NCI-H1694 (cell line): ENCODE measurements at regions not wholly inside any gene's neighbourhood (a gene's known extent, or its start where the extent isn't known, plus 50 kb on each side); places are given as distances from the start of the nearest gene placed in this dataset.

ENCODE experiments used
- DNase-seq: peaks from one replicate; lab custom pipeline; 2025; lab: John Stamatoyannopoulos, UW

DNA sequence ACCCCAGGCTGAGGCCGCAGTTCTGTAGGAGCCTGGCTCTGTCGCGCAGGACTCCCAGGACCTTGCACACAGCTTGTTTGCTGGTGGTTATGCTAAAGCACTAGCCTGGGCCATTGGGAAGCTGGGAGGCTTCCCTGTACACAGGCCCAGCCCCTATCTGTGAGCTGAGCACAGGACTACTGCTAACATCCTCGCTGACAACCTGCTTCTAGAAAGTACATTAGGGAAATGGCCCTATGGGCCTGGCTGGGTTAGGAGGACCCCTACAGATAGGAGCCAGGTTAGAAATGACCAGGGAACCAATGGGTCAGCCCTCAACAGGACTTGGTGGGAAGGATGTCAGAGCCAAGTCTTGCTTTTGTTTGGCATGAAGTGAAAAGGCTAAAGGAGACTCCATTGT is 219.4 kb upstream of the LNX1 start:
- no peak for DNase-seq

DNA sequence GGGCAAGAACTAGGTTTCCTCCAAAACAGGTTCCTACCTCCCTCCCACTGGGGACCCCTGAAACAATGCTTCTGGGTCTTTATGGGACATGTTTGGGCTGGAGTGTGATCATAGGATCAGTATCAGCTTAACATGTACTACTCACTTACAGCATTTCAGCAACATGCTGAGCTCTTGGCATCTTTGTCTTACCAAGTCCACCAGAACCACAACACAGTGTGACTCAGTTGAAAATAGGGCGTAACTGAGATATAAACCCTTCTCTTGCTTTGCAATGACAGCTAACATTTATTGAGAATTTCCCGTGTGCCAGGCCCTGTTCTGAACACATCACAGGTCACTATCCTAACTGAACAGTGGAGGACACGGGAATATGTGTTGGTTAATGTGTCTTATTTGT is 218.5 kb upstream of the LNX1 start:
- no peak for DNase-seq

DNA sequence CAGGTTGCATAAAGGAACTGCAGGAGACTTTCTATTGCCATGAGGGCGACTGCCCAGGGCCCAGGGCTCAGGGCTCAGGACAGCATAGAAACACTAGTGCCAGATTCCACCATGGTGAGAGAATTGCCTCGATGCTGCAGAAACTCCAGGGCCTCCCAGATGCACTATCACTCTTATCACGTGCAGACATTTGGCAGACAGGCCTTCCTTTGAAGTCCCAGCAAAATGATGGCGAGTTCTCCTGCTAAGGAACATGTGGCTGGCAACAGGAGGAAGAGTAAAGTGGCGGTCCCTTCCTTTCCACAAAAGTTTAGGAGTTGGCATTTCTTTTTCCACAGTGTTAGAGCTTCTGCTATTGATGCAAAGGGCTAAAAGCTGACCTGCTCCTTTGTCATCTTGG is 214.0 kb upstream of the LNX1 start:
- no peak for DNase-seq

DNA sequence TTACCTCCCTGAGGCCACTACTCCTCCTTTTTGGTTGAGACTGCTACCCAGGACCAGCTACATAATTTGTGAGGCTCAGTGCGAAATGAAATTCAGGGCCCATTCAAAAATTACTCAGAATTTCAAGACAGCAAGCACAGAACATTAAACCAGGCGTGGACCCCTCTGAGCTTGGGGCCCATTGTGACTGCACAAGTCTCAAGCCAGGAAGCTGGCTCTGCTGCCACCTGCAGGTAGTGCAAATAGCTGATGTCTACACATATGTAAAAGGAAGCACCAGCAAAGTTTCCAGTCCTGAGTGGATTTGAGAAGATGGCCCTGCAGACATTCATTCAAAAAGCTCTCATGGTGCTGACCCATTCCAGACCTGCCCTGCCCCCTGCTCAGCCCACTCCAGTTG is 213.4 kb upstream of the LNX1 start:
- no peak for DNase-seq

DNA sequence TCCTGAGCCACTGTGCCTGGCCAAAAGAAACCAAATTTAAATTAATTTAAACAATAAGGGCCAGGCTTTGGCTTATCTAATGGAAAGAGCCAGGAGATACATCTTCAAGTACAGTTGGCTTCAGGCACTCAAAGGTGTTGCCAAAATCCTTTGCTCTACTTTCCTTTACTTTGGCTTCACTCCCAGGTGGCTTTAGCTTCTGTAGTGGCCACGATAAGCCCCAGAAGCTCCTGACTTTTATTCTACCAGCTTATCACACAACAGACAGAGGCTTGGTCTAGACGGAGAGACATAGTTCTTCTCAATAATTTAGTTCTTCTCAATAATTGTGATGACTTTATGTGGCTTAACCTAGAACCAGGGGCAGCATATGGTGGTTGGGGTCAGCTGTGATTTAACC is 211.2 kb upstream of the LNX1 start:
- no peak for DNase-seq

DNA sequence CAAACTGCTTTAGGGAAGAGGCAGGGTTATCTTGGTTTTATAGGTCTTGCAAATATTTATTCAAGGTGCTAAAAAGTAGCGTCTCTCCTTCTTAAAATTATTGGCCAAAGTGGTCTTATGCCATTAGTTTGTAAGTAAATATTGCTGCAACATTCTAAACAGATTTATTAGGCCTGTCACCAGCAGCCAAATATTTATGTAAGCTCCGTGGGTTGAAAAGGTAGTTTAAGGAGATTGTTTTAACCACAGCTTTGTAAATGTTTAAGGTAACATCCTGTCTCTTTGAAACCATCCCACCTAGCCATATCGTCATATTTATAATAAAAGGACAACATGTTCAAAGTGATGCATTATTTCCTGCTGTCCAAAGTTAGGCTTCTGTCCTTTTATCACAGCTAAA is 210.1 kb upstream of the LNX1 start:
- no peak for DNase-seq

DNA sequence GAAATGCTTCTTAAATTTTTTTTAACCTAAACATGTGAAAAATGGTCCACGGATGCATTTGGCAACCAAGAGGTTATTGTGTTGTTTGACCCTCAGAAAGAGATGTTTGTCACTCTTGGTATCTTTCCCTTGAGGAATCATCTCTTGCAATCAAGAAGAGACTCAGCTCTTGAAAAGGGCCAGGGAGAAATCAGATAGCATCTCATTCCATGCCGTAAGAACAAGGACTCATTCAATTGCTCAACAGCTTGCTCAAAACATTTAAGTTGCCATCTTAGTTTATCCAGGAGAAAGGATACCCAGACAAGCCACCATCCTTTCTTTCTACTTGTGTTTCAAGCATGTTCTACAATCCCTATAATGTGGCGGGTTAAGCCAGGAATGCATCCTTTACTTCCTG is 209.5 kb upstream of the LNX1 start:
- no peak for DNase-seq

DNA sequence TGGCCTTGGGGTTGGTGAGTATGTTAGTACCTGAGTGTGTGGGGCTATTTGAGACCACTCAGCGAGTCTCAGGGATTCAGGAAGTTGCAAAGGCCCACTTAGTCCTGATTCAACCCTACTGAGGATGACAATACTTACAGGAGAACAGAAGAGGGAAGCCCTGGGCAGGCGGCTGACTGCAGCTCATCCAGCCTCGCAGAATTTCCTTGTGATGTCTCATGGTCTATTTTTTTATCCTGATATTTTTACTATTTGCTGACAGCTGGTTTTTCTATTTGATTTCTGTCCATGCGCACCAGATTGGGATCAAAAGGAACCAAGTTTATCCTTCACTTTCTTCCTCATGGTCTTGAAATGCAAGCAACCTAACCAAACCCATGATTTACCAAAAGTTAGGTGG is 201.8 kb upstream of the LNX1 start:
- no peak for DNase-seq

DNA sequence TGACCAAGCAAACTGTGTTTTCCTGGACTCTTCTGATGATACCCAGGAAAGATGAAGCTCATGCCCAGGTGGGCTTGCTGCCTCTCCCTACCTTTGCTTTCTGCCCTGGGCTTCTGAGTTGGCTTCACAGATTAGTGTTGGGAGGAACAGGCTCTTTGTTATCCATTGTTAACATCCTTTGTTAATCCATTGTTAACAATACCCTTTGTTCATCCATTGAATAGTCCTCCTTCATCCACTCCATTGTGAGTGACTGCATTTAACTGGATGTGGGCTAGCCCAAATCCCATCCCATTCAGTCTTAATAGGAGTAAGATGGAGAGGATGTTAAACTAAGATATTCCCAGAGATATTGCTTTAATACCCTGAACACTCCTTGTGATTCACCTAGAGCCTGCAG is 199.0 kb upstream of the LNX1 start:
- no peak for DNase-seq

DNA sequence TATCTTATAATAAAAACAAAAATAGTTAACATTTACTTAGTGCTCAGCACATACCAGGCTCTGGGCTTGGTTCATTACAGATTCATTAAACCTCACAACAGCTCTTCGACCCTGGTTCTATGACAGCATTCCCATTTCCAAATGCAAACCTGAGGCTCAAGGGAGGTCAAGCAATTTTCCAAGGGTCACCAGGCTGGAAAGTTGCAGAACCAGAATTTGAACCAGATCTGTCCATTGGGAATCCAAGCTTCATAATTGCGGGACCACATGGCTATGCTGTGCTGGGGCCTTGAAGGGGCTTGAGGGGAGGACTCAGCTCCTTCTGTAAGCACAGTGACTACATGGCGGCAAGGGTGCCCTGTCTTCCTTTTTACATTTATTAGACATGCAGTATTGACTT is 197.3 kb upstream of the LNX1 start:
- DNase-seq = no peak

DNA sequence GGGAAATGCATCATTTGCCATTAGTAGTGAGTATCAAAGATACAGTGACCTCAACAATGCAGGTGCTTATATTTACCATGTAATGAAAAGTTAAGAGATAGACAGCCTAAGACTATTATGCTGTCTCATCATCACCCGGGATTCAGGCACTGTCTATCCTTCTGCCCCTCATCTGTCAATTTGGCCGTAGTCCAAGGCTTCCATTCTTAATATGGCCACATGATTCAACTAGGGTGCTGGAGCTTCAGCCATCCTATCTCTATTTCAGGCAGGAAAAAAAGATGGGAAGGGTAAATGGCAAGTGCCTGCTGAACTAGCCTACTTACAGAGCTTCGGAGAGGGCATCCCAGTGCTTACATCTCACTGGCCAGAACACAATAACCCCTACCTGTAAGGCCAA is 196.7 kb upstream of the LNX1 start:
- DNase-seq = peak; percentile 28

DNA sequence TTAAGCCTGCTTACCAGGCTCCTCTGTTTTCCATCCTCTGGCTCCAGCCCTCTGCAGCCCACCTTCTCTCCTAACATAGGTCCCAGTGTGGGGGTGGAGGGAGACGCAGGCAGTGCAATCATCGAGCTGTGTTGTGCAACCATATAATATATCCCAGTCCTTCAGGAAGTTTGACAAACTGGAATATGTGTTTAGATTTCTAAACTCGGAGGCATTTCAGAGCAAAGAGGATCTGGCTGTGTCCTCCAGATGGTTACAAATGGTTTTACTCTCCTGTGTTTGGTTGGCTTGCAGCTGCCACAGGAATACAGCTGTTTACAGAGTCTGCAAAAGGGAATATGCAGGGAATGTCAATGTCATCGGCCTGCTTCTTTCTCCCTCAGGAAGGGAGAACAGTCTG is 195.3 kb upstream of the LNX1 start:
- DNase-seq = no peak

DNA sequence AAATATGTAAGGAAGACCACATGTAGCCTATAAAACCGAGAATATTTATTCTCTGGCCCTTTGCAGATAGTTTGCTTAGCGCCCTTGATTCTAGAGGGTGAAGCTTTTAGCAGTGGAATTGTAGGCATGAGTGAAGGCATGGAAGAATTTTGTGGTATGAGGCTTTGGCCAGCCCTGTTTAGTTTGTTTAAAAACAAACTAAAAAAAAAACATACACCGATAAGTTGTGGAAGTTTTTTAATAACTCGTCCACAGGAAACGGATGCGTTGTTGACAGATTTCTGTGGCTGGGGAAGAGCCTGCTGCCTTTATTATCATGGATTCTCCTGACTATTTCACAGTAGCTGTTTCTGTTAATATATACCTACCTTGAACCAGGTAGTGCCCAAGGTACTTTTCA is 194.7 kb upstream of the LNX1 start:
- no peak for DNase-seq

DNA sequence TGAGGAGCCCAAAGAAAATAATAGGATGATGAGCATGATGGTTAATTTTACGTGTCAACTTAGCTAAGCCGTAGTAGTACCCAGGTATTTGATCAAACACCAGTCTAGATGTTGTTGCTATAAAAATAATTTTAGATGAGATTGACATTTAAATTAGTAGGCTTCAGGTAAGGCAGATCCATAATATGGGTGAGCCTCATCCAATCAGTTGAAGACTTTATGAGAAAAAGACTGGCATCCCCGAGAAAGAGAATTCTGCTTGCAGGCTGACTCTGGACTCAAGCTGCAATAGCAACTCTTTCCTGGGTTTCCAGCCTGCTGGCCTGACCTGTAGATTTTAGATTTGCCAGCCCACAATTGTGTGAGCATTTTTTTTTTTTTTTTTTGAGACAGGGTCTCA is 192.8 kb upstream of the LNX1 start:
- DNase-seq = no peak

DNA sequence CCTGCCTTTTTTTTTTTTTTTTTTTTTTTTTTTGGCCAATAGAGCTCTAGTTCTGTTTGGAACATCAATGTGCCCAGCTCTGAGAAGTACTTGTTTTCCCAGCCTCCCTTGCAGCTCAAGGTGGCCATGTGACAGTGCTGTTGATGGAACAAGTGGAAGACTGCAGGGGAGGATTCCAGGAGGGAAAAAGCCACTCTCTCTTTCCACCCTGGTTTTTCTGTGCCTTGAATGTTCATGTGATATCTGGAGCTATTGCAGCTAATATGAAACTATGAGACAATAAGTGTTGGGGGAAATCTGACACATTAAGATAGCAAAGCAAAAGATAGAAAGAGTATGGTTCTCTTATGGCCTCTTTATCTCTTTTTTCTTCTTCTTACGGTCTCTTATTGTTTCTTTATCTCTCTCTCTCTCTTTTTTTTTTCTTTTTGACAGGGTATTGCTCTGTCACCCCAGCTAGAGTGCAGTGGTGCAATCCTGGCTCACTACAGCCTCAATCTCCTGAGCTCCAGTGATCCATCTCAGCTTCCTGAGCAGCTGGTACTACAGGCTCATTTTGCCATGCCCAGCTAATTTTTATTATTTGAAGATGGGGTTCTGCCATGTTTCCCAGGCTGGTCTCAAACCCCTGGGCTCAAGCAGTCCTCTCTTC is 192.0 kb upstream of the LNX1 start:
- no peak for DNase-seq

DNA sequence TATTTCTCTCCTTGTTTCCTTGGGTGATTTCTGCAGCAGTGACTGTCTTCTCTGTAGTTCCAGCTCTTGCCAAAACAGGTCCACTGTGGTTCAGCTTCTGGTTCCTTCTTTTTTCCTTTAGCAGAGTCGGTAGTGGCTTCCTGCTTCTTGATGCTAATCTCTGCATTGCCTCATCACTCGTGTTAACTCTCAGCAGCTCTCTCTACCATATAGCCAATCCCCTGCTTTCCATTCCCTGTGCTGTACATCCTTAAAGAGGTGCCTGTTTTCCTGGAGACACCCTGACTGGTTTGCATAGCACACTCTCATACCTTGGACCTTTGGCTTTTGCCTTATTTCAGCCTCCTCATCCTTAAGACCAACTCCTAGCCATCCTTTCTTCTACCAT is 191.2 kb upstream of the LNX1 start:
- DNase-seq = no peak

DNA sequence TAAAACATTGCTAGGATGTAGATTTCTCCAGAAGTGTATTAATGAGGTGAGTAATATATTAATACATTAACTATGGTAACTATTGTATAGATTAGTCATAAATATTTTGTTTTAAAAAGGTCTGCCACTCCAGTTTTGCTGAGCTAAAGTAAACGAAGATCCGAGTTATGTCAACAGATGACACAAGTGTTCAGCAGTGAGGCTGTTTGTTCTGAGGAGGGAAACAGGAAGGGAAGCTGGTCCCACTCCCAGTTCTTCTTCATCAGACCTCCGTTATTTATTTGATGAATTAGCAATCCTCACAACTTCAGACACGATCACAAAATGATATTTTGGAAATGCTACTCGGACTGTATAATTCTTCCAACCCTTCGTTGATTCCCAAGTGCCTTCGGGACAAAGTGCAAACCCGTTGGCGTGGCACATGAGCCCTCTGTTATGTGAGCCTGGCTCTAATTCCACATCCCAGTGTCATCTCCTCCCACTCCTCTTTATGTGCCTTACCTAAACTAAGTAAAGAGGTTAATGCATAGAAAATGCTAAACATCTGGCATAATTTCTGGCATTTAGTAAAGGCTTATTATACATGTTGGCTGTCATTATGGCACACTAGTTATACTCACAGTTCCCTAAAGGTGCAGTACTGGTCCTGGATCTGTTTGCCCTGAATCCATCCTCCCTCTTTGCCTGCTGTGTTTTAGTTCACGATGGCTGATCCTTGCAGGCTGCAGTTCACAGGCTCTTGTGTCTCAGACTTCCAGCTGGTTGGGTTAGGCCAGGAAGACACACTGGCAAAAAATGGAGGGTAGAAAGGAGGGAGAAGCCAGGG is 190.6 kb upstream of the LNX1 start:
- no peak for DNase-seq

DNA sequence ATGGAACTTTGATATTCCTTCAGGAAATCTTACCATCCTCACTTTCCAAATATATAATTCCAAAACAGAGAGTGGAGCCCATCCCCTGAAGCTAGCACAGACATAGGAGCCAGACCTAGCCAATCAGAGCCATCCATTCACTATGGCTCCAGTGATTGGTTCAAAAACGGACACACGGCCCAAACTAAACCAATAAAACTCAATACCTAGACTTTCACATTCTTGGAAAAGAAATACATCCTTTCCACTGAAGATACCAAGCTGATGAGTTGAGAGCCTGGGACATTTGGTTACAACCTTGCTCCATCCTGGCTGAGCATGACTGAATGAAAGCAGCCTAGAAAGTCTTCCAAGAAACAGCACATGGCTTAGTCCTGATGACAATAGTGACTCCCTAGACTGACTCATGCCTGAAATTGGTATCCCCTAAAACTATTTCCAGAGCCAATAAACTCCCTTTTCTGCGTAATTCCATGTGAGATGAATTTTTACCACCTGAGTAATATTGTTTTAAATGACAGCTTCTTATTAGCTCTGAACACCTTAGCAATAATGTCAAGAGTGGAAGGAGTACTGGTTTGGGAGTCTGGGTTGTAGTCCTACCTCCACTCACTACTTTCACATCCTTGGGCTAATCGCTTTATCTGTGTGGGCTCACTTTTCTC is 189.6 kb upstream of the LNX1 start:
- no peak for DNase-seq

DNA sequence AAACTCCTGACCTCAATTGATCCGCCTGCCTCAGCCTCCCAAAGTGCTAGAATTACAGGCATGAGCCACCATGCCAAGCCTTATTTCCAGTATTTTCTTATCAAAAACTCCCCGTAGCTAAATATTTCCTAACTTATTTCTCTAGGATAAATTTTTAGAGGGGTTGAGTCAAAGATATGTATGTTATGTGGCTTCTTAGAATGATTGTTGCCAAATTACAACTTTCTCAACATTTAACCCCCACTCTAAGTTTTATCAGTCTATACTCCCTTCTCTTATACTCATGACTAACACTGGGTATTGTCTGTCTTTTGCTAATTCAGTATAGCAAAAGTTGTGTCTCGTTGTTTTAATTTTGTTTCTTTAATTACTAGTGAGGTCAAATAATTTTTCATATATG is 187.7 kb upstream of the LNX1 start:
- no peak for DNase-seq

DNA sequence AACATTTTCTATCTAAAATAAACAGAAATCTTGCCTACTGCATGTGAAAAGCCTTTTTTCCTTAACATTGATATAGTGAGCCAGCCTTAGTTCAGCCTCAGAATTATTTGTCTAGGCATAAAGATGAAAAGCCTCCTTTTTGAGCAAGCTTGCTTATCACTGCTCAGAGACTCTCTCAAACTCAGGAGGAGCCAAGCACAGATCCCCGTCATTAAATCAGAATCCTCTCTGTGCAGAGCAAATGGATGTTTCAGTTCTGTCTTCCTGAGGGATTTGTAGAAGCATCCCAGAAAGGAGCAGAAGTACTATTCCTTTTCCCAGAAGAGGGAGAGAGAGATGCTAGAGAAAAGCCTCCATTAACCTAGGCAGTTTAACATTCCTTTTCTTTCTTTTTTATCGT is 186.9 kb upstream of the LNX1 start:
- no peak for DNase-seq

DNA sequence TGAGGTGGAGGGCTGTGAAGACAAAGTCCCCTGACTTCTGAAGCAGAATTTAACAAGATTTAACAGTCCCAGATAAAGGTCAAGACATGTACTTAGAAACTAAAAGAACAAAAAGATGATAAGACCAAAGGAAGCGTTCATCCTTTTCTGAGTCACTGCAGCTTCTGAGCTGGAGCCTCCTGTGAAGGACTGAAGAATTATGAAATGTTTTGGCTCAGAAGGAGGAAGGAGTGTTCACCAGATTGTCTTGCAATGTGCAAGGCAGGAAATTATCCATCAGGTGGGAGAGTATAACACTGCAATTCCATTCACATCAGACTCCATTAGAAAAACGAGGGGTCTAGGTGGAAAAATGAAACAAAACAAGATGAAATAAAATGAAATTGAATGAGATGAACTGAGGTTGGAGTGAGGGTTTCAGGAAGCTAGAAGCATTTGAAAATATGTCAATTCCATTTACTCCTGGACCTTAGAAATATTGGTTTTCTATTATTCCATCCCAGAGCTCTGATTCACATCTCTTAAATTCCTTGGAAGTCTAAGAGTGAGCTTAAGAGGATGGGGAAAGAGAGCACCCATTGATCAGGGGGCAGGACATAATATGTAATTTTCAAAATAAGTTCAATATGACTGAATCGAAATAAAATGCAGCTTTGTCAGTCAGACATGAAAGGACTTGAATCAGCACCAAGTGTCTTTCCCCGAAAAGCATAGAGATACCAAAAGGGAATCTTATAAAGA is 186.1 kb upstream of the LNX1 start:
- no peak for DNase-seq

DNA sequence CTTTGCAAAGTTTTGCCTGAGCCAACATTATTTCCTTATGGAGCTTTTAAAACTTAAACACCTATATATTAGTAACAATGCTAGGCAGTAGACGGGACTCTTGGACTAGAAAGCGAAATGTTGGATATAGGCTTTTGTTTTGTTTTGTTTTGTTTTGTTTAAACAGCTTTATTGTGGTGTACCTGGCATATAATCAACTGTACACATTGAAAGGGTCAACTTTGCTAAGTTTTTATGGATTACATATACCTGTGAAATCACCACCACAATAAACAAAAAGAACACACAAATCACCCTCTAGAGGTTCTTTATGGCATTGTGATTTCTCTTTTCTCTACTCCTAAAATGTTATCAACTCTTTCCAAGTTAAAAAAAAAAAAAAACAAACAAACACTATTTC is 184.9 kb upstream of the LNX1 start:
- no peak for DNase-seq

DNA sequence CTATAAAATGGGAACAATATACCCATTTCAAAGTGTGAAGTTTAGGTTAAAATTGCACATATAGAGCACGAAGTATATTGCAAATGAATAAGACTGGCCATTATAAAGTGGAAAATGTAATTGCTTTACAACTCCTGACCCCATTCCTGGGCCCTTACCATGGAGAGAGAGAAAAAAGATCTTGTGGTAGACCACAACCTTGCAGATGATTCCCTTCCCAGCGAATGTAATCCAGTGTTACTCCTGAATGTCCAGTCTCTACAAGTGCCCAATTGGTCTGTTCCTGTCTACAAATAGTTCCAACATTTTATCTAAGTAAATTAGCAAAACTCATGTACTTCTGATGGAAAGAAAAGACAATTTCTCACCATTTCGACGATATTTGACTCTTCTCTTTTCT is 184.1 kb upstream of the LNX1 start:
- no peak for DNase-seq
